ENCODE measurements at regions not wholly inside any gene's neighbourhood (a gene's known extent, or its start where the extent isn't known, plus 50 kb on each side); places are given as distances from the start of the nearest gene placed in this dataset.

GRCh38 chr4:125070861-125071260 lies 243.9 kb upstream of the FAT4 start:
- Histone ChIP-seq H4K5ac (ENCODE audit: low read depth, low read length) (no peak overlapping the region), H2BK5ac (ENCODE audit: low read depth, low read length, poor library complexity, severe bottlenecking) (no peak overlapping the region), H3K4me1 (ENCODE audit: control insufficient read depth, insufficient read depth, low read length) (no peaks in the 10 kb centered on the region), H3K4ac (ENCODE audit: low read depth, low read length) (no peak overlapping the region; the same call in 1 of the 2 replicates), H3K9me1 (ENCODE audit: insufficient read depth, low read length) (no peaks in the 10 kb centered on the region), H2BK15ac (ENCODE audit: low read depth, low read length) (no peak overlapping the region), H4K20me1 (ENCODE audit: insufficient read depth, low read length) (no peaks in the 10 kb centered on the region), H2AK9ac (replicated peaks; ENCODE audit: low read depth, low read length, poor library complexity) (no peak overlapping the region), H4K91ac (ENCODE audit: insufficient read depth, low read depth, low read length) (no peak overlapping the region), H3K79me1 (ENCODE audit: low read depth in 1 of 2, low read length in 2 of 2) (no peaks in the 10 kb centered on the region), H3K9me3 (ENCODE audit: control insufficient read depth, insufficient read depth, low read length) (no peaks in the 10 kb centered on the region), H3K9ac (ENCODE audit: low read depth, low read length) (no peak overlapping the region), H2AK5ac (ENCODE audit: low read depth, low read length) (no peak overlapping the region), H3K14ac (replicated peaks; ENCODE audit: low read depth, low read length) (no peak overlapping the region), H3K4me2 (ENCODE audit: low read depth, low read length) (no peak overlapping the region), H3K27me3 (ENCODE audit: control insufficient read depth, insufficient read depth, low read length) (no peaks in the 10 kb centered on the region), H3K4me3 (ENCODE audit: insufficient read depth, low read depth, low read length) (no peak overlapping the region), H2BK20ac (ENCODE audit: low read depth, low read length) (0 out of 2 replicates have a peak overlapping the region, but pooled peaks have one; percentile 10), H3K56ac (ENCODE audit: extremely low read depth, insufficient read depth, low read length) (no peak overlapping the region), H2BK120ac (ENCODE audit: low read depth, low read length) (no peak overlapping the region), H2AFZ (replicated peaks; ENCODE audit: low read length, poor library complexity) (peak overlapping the region; percentile 72), H3K36me3 (ENCODE audit: control insufficient read depth, insufficient read depth, low read length) (no peaks in the 10 kb centered on the region), H3K18ac (ENCODE audit: low read depth, low read length) (no peak overlapping the region), H4K8ac (ENCODE audit: low read depth in 2 of 2, low read length in 2 of 2) (no peak overlapping the region), H3K23ac (ENCODE audit: low read depth, low read length) (no peak overlapping the region), H3K27ac (ENCODE audit: insufficient read depth, low read length) (no peak overlapping the region)
- dilution Hi-C loops (cut with HindIII; ENCODE audit: low sequenced_read_pairs, unreplicated experiment), result no loop called here
- in situ Hi-C loops (cut with MboI; ENCODE audit: low sequenced_read_pairs), result no loop called here
- ChIA-PET CTCF (interaction anchor here (1.0 kb wide), 1 partner anchor 18 kb away, joined by 3 read pairs; no protein-coding TSS in a partner anchor), POLR2A (ENCODE audit: unreplicated experiment) (no interaction called here)
- no TSS peak for BruUV-seq (replicated peaks)
- ATAC-seq (ENCODE audit: low read depth) (no peak), DNase-seq (no peak)
- TF ChIP-seq MAZ (IDR thresholded peaks at IDR 0.05; ENCODE audit: borderline replicate concordance, low read depth, low read length), result no peak
- no peak for TF ChIP-seq CTCF (conservative IDR thresholded peaks at IDR 0.05; ENCODE audit: low read depth, low read length)
- TF ChIP-seq POLR2A (IDR thresholded peaks at IDR 0.05; ENCODE audit: low read depth, low read length), result no peak
- TF ChIP-seq MXI1 (IDR thresholded peaks at IDR 0.05; ENCODE audit: borderline replicate concordance, low read depth, low read length), result no peak
- TF ChIP-seq CHD1 (IDR thresholded peaks at IDR 0.05; ENCODE audit: low read depth, low read length), result no peak
- TF ChIP-seq RFX5 (IDR thresholded peaks at IDR 0.05; ENCODE audit: low read depth, low read length), result no peak
- TF ChIP-seq MAFK (IDR thresholded peaks at IDR 0.05; ENCODE audit: low read depth, low read length), result no peak
- no peak for TF ChIP-seq RAD21 (IDR thresholded peaks at IDR 0.05; ENCODE audit: low read length)
- no peak for TF ChIP-seq ELK1 (IDR thresholded peaks at IDR 0.05; ENCODE audit: borderline replicate concordance, low read depth, low read length)
- TF ChIP-seq SMC3 (IDR thresholded peaks at IDR 0.05; ENCODE audit: low read depth, low read length), result no peak
- no peak for TF ChIP-seq USF2 (IDR thresholded peaks at IDR 0.05; ENCODE audit: low read depth, low read length)
- no peak for TF ChIP-seq RCOR1 (IDR thresholded peaks at IDR 0.05; ENCODE audit: insufficient replicate concordance, low read length)
- TF ChIP-seq FOS (IDR thresholded peaks at IDR 0.05; ENCODE audit: low read depth, low read length), result no peak
- no peak for TF ChIP-seq CEBPB (IDR thresholded peaks at IDR 0.05; ENCODE audit: low read depth, low read length)
- no peak for TF ChIP-seq NFE2L2 (IDR thresholded peaks at IDR 0.05; ENCODE audit: low read depth, low read length)
- intact Hi-C loops (cut with micrococcal nuclease), result no loop called here

Data from IMR-90 (cell line).